Inferior parietal cortex (tissue), 1 donor: ENCODE measurements at regions not wholly inside any gene's neighbourhood (a gene's known extent, or its start where the extent isn't known, plus 50 kb on each side); places are given as distances from the start of the nearest gene placed in this dataset.

Experiments used
- DNase-seq: peaks from one replicate; pipeline ENCODE4 v3.0.0-alpha.2; 2016; ENCODE audit errors: extremely low spot score

GRCh38 chr2:128788636-128789220 is 470.1 kb upstream of the HS6ST1 start:
- DNase-seq, result no peak

GRCh38 chr2:128789221-128789620 is 470.6 kb upstream of the HS6ST1 start:
- DNase-seq, result no peak

GRCh38 chr2:128789776-128790455 is 471.2 kb upstream of the HS6ST1 start:
- DNase-seq, result no peak

GRCh38 chr2:128790541-128791001 is 471.9 kb upstream of the HS6ST1 start:
- DNase-seq, result no peak

DNA sequence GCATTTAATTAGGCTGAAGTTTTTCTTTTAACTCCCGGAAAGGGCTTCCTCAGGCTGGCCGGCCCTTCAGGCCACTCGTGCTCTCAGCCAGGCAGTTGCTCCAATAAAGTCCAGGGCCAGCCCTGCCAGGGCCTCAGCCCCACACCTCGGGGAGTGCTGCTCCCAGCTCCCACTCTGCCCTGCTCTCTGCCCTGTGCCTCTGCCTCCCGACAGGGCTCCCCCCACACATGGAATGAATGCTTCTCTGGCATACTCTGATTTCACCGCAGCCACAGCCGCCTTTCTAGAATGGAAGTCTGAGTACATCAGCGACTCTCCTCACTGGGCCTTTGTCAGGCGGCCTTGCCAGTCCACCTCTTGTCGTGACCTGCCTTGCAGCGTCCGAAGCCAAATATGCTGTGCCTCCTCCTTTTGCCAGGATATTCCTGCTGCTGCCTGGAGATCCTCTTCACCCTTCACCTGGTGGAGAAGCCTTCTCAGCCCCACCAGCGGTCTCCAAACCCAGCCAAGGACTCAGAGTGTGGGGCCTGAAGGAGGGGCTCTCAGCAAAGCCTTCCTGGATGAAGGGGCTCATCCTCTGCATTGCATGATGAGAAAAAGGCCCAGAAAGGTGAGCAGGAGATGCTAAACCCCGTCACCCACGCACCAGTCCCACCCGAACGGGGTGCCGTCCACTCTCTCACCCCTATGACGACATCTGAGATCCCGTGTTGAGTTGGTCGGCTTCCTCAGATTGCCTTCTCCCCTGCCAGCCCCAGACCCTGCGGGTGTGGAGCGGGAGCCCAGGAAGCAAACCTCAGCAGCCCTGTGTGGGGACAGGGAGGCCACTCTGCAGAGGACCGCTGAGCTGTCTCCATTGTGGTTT is 472.7 kb upstream of the HS6ST1 start:
- no peak for DNase-seq

DNA sequence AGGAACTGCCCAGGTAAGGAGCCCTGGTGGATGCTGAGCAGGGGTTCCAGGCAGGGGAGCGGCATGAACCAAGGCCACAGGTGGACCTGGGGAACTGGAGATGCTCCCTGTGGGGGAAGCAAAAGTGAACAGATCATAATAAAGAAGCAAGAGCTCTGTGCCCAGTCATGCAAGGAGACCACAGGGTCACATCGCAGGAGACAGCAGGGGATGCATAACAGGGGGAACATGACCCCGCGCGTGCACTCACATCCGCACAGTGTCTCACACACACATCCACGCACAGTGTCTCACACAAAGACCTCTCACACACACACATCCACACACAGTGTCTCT is 473.3 kb upstream of the HS6ST1 start:
- DNase-seq, result no peak

GRCh38 chr2:128792476-128793054 is 473.9 kb upstream of the HS6ST1 start:
- DNase-seq, result no peak

DNA sequence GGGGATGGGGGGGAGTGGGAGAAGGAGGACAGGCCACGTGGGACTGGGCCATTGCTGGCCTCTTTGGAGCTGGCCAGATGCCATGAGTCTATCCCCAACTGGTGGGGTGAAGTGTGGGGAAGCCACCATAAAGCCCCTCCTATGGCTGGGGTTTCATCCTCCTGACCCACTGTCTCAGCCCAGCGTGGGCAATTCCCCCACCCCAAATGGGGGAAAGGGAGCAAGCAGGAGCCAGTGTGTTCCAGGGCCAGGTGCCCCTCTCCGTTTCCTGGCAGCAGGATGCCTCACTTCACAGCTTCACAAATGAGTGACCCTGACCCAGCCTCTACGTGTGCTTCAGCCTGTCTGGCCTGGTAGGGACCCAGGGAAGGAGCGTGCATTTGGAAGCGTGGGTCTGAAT is 474.7 kb upstream of the HS6ST1 start:
- DNase-seq, result no peak

- no peak for DNase-seq
These were observed 475.6 kb upstream of the HS6ST1 start for GRCh38 chr2:128794285-128794684.

DNA sequence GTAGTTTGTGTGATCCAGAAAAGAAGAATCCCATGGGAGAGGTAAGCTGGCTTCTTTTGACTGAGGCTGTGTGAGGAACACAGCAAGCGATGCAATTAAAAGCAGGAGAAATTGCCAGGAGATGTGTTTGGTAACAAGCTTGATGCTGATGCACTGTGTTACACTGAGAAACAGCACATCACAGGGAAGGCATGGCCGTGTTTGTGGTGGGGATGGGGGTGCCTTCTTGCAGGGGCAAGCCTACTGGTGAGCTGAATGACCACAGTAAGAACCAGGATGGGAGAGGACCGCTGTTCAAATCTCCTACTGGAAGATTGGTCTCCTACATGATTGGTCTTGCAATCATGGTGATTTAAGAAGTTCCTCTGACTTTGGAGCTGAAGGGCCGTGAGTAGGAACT is 477.7 kb upstream of the HS6ST1 start:
- DNase-seq, result no peak

DNA sequence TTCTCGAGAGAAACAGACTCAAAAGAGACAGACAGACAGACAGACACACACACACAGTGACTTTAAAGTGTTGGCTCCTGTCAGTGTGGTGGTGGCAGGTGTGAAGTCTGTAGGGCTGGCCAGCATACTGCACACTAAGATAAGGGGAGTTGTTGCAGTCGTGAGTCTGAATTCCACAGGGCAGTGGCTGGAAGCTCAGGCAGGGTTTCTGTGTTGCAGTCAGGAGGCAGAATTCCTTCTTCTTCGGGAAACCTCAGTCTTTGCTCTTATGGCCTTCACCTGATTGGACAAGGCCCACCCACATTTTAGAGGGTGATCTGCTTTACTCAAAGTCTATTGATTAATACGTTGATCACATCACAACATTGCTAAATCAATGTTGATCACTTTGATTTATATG is 478.4 kb upstream of the HS6ST1 start:
- DNase-seq, result no peak

GRCh38 chr2:128797533-128797932 is 478.9 kb upstream of the HS6ST1 start:
- no peak for DNase-seq

GRCh38 chr2:128797937-128798336 is 479.3 kb upstream of the HS6ST1 start:
- no peak for DNase-seq

DNA sequence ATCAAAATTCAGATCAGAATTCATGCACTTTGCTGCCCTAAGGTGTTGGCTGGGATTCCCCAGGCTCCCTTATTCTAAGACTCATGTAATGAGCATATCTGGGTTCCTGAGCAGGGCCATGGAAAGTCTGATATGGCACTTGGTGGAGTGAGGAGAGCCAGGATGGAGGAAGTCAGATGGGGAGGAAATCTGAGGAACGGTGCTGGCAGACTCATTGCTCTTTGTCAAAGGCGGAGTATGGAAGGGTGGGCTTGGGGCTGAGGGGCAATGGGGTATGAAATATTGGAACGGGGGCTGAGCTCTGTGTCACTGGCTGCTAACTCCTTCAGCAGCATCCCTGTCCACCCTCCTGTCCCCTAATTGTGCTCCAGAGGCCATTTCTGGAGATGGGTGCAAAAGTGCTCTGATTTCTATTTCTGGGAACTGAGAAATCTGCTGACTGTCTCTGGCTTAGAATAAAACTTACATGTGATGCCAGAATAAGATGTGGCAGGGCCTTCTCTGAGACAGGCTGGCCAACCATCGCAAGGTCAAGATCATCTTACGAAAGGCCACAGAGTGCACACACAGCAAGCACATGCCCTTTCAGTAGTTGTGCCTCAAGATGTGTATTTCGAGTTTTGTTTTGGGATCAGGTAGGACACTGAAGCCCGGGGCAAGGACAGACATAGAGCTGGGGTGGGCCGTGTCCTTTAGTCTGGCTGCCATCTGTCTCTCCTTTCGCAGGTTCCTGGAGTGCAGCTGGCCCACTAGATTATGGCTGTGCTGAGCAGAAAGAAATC is 480.0 kb upstream of the HS6ST1 start:
- DNase-seq, result peak; percentile 29

GRCh38 chr2:128799284-128799552 is 480.6 kb upstream of the HS6ST1 start:
- DNase-seq, result no peak

GRCh38 chr2:128799730-128800129 is 481.1 kb upstream of the HS6ST1 start:
- DNase-seq, result no peak

- DNase-seq, result no peak
These were observed 482.9 kb upstream of the HS6ST1 start for GRCh38 chr2:128801576-128801975.

- no peak for DNase-seq
These were observed 484.6 kb upstream of the HS6ST1 start for GRCh38 chr2:128803222-128803621.

- no peak for DNase-seq
These were observed 486.6 kb upstream of the HS6ST1 start for GRCh38 chr2:128805237-128805636.

DNA sequence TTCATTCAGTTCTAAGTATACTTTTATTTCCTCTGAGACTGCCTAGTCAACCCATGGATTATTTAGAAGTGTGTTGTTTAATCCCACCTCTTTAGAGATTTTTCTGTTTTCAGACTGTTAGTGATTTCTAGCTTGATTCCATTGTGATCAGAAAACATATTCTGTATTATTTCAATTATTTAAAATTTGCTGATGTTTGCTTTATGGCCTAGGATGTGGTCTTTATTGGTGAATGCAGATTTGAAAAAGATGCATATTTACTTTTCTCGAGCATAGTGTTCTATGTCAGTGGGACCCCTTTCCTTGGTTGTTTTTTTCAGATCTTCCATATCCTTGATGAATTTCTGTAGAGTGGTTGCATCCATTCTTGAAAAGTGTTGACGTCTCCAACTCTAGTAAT is 487.2 kb upstream of the HS6ST1 start:
- no peak for DNase-seq

- no peak for DNase-seq
These were observed 488.6 kb upstream of the HS6ST1 start for GRCh38 chr2:128807317-128807716.
